HG02759 (cell line): ENCODE measurements at regions not wholly inside any gene's neighbourhood (a gene's known extent, or its start where the extent isn't known, plus 50 kb on each side); places are given as distances from the start of the nearest gene placed in this dataset.

Source experiments
- ATAC-seq: cut with Tn5 transposase; IDR thresholded peaks from one replicate; pipeline ENCODE4 v1.9.1; 2021; ENCODE audit warnings: mild to moderate bottlenecking, moderate library complexity; ENCODE audit not compliant: unreplicated experiment

GRCh38 chr17:79145548-79145947, 70.9 kb downstream of the ENGASE start:
- ATAC-seq = no peak

GRCh38 chr17:79144133-79144532, 69.5 kb downstream of the ENGASE start:
- ATAC-seq = no peak

- ATAC-seq = no peak
Measured at GRCh38 chr17:79142375-79142774, 67.8 kb downstream of the ENGASE start.

DNA sequence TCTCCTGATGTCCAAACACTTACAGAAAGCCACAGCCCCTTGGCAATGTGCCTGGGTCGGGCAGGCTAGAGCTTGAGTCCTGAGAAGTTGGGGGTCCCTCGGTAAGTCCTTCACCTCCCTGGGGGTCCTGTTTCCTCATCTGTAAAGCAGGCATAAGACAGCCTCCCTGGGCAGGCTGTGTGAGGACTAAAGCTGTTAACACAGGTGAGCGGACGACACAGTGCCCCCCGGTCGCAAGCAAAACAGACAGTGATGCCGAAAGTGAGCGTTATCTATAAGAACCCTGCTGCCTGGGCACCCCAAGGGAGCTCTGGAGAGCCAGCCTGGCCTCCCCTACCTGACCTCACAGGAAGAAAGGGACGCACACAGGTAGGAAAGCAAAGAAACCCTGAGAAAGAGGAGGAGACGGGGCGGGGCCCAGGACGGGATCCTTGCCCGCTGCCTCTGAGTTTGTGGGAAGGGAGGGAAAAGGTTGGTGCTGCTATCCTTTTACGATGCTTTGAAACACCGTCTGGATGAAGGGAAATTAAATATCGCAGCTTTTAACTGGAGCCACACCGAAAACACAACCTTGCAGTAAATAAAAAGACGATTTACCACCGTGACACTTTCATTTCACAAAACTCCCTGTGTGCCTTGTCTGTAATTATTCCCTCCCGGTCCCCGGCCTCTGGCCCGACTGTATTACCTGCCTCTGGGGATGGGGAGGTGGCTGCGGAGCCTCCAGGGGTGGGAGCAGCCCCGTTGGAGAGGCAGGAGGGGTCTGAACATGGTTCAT, 67.1 kb downstream of the ENGASE start:
- no peak for ATAC-seq

- ATAC-seq = no peak
Measured at GRCh38 chr17:79138826-79139225, 64.2 kb downstream of the ENGASE start.

DNA sequence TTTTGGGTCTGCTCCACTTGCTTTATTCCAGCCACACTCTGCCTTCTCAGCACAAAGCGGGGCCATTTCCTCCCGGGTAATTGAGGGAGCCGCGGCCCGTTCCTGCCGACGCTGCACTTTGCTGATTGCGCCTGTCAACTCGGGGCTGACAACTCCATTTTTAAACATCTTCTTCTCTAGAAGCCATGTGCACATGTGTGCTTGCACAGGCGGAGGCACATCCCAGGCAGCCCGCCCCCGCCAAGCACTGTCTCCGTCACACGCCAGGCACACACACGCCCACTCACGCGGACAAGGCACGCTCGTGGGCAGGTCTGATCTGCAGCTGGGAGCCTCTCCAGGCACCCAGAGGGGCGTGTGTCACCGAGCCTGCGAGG, 63.2 kb downstream of the ENGASE start:
- no peak for ATAC-seq

DNA sequence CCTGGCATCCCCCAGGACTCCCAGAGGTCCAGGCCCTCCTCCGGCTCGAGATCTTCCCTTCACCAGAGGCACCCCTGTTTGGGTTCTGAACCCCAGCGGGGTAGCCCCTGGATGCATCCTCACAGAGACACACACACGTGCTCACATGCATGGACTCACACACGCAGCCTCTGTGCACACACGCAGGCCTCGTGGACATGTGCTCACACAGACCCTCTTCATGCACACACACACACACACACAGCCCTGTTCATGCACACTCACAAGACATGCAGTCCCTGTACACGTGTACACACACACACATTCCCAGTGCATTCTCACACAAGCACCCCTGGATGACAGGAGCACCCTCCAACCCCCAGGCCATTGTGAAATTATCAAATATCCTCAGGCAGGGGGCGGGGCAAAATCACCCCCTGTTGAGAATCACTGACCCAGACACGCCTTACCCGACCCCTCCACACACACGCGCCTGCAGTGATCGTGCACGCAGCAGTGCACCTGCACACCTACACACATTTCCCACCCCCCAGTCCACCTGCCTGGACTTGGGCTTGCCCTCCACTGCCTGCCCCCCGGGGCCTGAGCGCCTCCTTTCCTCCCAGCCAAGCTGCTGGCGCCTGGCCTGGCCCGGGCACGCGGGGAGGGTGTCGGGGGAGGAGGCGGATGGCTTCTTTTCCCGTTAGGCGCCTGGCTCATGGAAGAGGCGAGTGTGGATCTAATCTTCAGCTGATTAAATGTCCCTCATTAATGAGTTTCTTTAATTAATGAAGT, 62.6 kb downstream of the ENGASE start:
- no peak for ATAC-seq

- no peak for ATAC-seq
Measured at GRCh38 chr17:79136596-79136995, 62.0 kb downstream of the ENGASE start.
